ENCODE measurements at regions not wholly inside any gene's neighbourhood (a gene's known extent, or its start where the extent isn't known, plus 50 kb on each side); places are given as distances from the start of the nearest gene placed in this dataset.

DNA sequence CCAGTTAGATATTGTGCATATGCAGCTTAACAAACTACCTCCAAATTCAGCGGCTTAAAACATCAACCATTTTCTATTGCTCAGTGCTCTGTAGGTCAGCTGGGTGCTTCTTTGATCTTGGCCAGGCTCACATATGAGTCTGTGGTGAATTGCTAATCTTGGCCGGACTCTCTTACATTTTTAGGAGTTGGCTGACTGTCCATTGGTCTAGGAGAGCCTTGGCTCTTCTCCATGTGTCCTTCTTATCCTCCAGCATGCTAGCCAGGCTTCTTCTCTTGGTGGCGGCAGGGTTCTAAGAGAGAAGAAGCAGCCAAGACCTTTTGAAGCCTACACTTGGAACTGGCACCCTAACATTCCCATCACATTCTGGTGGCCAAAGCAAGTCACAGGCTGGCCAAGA is 174.3 kb upstream of the PWP1 start:
- TF ChIP-seq, protein P1, sequence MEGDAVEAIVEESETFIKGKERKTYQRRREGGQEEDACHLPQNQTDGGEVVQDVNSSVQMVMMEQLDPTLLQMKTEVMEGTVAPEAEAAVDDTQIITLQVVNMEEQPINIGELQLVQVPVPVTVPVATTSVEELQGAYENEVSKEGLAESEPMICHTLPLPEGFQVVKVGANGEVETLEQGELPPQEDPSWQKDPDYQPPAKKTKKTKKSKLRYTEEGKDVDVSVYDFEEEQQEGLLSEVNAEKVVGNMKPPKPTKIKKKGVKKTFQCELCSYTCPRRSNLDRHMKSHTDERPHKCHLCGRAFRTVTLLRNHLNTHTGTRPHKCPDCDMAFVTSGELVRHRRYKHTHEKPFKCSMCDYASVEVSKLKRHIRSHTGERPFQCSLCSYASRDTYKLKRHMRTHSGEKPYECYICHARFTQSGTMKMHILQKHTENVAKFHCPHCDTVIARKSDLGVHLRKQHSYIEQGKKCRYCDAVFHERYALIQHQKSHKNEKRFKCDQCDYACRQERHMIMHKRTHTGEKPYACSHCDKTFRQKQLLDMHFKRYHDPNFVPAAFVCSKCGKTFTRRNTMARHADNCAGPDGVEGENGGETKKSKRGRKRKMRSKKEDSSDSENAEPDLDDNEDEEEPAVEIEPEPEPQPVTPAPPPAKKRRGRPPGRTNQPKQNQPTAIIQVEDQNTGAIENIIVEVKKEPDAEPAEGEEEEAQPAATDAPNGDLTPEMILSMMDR (IDR thresholded peaks at IDR 0.05 in 4 of 5, conservative IDR thresholded peaks at IDR 0.05 in 1 of 5) = no peak
- no peak for TF ChIP-seq POLR2A (IDR thresholded peaks at IDR 0.05)

Data from gastrocnemius medialis (tissue), 4 donors.